ENCODE measurements at regions not wholly inside any gene's neighbourhood (a gene's known extent, or its start where the extent isn't known, plus 50 kb on each side); places are given as distances from the start of the nearest gene placed in this dataset.

DNA sequence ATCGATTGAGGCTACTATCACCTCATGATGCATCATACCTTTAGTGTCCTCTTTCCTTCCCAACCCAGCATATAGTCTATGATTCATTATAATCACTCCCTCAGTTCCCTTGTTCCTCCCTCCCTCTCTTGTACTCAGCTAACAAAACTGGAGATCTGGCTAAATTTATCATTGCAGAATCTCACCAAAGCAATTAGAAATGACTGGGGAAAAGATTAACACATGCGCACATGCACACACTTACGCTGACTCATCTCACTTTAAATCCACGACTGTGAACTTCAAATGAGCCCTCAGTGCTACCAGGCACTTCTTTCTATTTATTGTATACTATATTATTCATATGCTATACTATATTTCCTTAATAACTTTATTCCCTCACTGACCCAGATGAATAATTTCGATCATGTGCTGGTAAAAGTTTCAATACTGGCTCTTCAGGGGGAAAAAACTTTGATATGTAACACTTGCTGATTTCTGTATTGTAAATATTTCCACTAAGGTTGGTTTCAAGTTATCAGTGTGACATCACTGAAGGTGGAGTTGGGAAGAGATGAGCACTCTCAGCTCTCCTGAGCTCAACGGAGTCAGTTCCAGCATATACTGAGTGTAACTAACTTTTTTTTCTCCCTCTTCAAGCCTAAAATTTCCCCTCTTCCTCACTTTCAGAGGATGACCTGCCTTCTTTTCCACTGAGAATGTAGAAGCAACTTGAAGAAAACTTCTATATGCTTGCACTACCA is 613.7 kb upstream of the B3GALT2 start:
- Histone ChIP-seq H2AFZ (ENCODE audit: low read depth, low read length) (no peak overlapping the region), H3K27ac (ENCODE audit: insufficient read depth, low read depth, low read length) (no peak overlapping the region), H3K4me2 (ENCODE audit: insufficient read depth, low read length) (no peak overlapping the region), H3K9ac (replicated peaks; ENCODE audit: extremely low read depth, insufficient read depth, low read length) (no peak overlapping the region), H3K27me3 (ENCODE audit: control insufficient read depth in 2 of 2, insufficient read depth in 2 of 2, low read length in 2 of 2) (no peaks in the 10 kb centered on the region), H3K4me3 (replicated peaks in 1 of 3; ENCODE audit: insufficient read depth in 1 of 3, low read depth in 1 of 3, low read length in 3 of 3) (no peak overlapping the region), H4K20me1 (replicated peaks; ENCODE audit: control insufficient read depth, extremely low read depth, insufficient read depth, low read length) (no peaks in the 10 kb centered on the region), H3K79me2 (ENCODE audit: control insufficient read depth, insufficient read depth, low read length) (no peaks in the 10 kb centered on the region), H3K9me1 (replicated peaks; ENCODE audit: control insufficient read depth, extremely low read depth, insufficient read depth, low read length) (no peaks in the 10 kb centered on the region), H3K36me3 (ENCODE audit: control insufficient read depth in 2 of 2, extremely low read depth in 1 of 2, insufficient read depth in 2 of 2, low read length in 2 of 2) (no peaks in the 10 kb centered on the region), H3K4me1 (ENCODE audit: control insufficient read depth, extremely low read depth, insufficient read depth, low read length) (no peaks in the 10 kb centered on the region), H3K9me3 (replicated peaks; ENCODE audit: control insufficient read depth, insufficient read depth, low read length) (no peaks in the 10 kb centered on the region)
- ChIA-PET POLR2A (no interaction called here), CTCF (no interaction called here)
- TF ChIP-seq POLR2A (IDR thresholded peaks at IDR 0.05; ENCODE audit: low read depth, low read length): no peak
- no peak for TF ChIP-seq GATA2 (IDR thresholded peaks at IDR 0.05; ENCODE audit: insufficient read depth, insufficient read length, low read depth, low read length)
- TF ChIP-seq MYC (IDR thresholded peaks at IDR 0.05; ENCODE audit: low read depth, low read length): no peak
- no peak for TF ChIP-seq EZH2 (IDR thresholded peaks at IDR 0.05; ENCODE audit: borderline replicate concordance, low read depth, low read length, severe bottlenecking)
- no peak for TF ChIP-seq FOS (IDR thresholded peaks at IDR 0.05; ENCODE audit: borderline replicate concordance, insufficient read depth, low read length)
- TF ChIP-seq POLR2AphosphoS5 (IDR thresholded peaks at IDR 0.05; ENCODE audit: insufficient read depth, low read depth, low read length): no peak
- TF ChIP-seq JUN (IDR thresholded peaks at IDR 0.05; ENCODE audit: borderline replicate concordance, insufficient read depth, insufficient read length, low read depth): no peak
- no peak for TF ChIP-seq CTCF (IDR thresholded peaks at IDR 0.05; ENCODE audit: extremely low read depth in 1 of 2, insufficient read depth in 1 of 2, low read depth in 1 of 2, low read length in 2 of 2)
- no peak for TF ChIP-seq MAX (IDR thresholded peaks at IDR 0.05; ENCODE audit: insufficient read depth, insufficient read length)
- dilution Hi-C loops (cut with MboI; ENCODE audit: extremely low pct_ligation_motif_present, low sequenced_read_pairs): no loop called here
- intact Hi-C loops (cut with micrococcal nuclease): no loop called here
- no peak for DNase-seq (ENCODE audit: low read depth, low spot score)
- no peak for FAIRE-seq
- BruUV-seq (replicated peaks): no TSS peak
